ENCODE measurements at regions not wholly inside any gene's neighbourhood (a gene's known extent, or its start where the extent isn't known, plus 50 kb on each side); places are given as distances from the start of the nearest gene placed in this dataset.

GRCh38 chr1:221908573-221908972, 166.7 kb upstream of the DUSP10 start:
- intact Hi-C loops (cut with micrococcal nuclease), result no loop called here
- Histone ChIP-seq H2AFZ (ENCODE audit: low read depth, low read length, poor library complexity, severe bottlenecking) (no peak overlapping the region), H4K20me1 (ENCODE audit: insufficient read depth) (no peaks in the 10 kb centered on the region), H3K79me2 (ENCODE audit: insufficient read depth, low read length) (no peaks in the 10 kb centered on the region), H3K9ac (ENCODE audit: low read length) (no peak overlapping the region), H3K36me3 (ENCODE audit: control insufficient read depth in 1 of 2, insufficient read depth in 2 of 2, low read length in 2 of 2) (no peaks in the 10 kb centered on the region), H3K4me1 (ENCODE audit: control insufficient read depth in 1 of 2, insufficient read depth in 2 of 2, low read length in 2 of 2) (no peaks in the 10 kb centered on the region), H3K9me3 (ENCODE audit: control insufficient read depth in 1 of 2, insufficient read depth in 1 of 2, low read depth in 1 of 2, low read length in 2 of 2) (no peaks in the 10 kb centered on the region), H3K9me2 (ENCODE audit: insufficient read depth) (no peaks in the 10 kb centered on the region), H3K27me3 (ENCODE audit: insufficient read depth, low read length) (no peaks in the 10 kb centered on the region), H3K4me2 (ENCODE audit: low read length) (no peak overlapping the region), H3K4me3 (replicated peaks in 1 of 2; ENCODE audit: low read depth in 1 of 2, low read length in 2 of 2) (no peak overlapping the region), H3K27ac (ENCODE audit: low read depth, low read length) (no peak overlapping the region)
- DNase-seq (ENCODE audit: low read depth, low spot score) (no peak), ATAC-seq (no peak)
- no TSS peak for BruUV-seq (replicated peaks)
- RAD21 ChIA-PET (ENCODE audit: low non-redundant PET in 1 of 2, low total read pairs in 2 of 2, uncharacterized antibody in 2 of 2, unreplicated experiment in 2 of 2), result no interaction called here
- TF ChIP-seq ELF1 (IDR thresholded peaks at IDR 0.05; ENCODE audit: borderline replicate concordance, low read depth), result no peak
- no peak for TF ChIP-seq ZFX (IDR thresholded peaks at IDR 0.05)
- no peak for TF ChIP-seq FOSL1 (IDR thresholded peaks at IDR 0.05; ENCODE audit: low read depth)
- TF ChIP-seq POLR2A (IDR thresholded peaks at IDR 0.05; ENCODE audit: borderline replicate concordance, extremely low read depth, insufficient read depth, insufficient read length), result no peak
- no peak for TF ChIP-seq MAX (IDR thresholded peaks at IDR 0.05)
- TF ChIP-seq EZH2phosphoT487 (IDR thresholded peaks at IDR 0.05; ENCODE audit: borderline replicate concordance), result no peak
- TF ChIP-seq CTCF (IDR thresholded peaks at IDR 0.05 in 2 of 3, conservative IDR thresholded peaks at IDR 0.05 in 1 of 3; ENCODE audit: borderline replicate concordance in 1 of 3, insufficient read depth in 1 of 3, low read depth in 2 of 3, low read length in 2 of 3), result no peak
- TF ChIP-seq EZH2 (IDR thresholded peaks at IDR 0.05), result no peak
- no peak for TF ChIP-seq EGR1 (IDR thresholded peaks at IDR 0.05; ENCODE audit: low read depth)
- TF ChIP-seq YY1 (IDR thresholded peaks at IDR 0.05; ENCODE audit: extremely low read depth, insufficient replicate concordance, low read depth, low read length), result no peak
- TF ChIP-seq REST (IDR thresholded peaks at IDR 0.05; ENCODE audit: low read depth), result no peak
- TF ChIP-seq ZNF274 (IDR thresholded peaks at IDR 0.05; ENCODE audit: low read depth, low read length), result no peak
- TF ChIP-seq TCF7L2 (IDR thresholded peaks at IDR 0.05; ENCODE audit: borderline replicate concordance, extremely low read depth, insufficient read depth, insufficient read length), result no peak
- TF ChIP-seq CEBPB (IDR thresholded peaks at IDR 0.05; ENCODE audit: low read depth), result no peak
- TF ChIP-seq SIN3A (IDR thresholded peaks at IDR 0.05; ENCODE audit: low read depth), result no peak
- TF ChIP-seq JUND (IDR thresholded peaks at IDR 0.05), result no peak
- no peak for TF ChIP-seq SRF (IDR thresholded peaks at IDR 0.05; ENCODE audit: low read depth)
- TF ChIP-seq SP1 (IDR thresholded peaks at IDR 0.05; ENCODE audit: low read depth), result no peak
- CTCF ChIA-PET, result no interaction called here
- POLR2A ChIA-PET, result no interaction called here

All from HCT116 (cell line).